ENCODE measurements at regions not wholly inside any gene's neighbourhood (a gene's known extent, or its start where the extent isn't known, plus 50 kb on each side); places are given as distances from the start of the nearest gene placed in this dataset.

- DNase-seq (ENCODE audit: low spot score) = no peak
Observed at GRCh38 chr6:165082636-165083035, 226.8 kb downstream of the C6orf118 start.

GRCh38 chr6:165081944-165082532 lies 227.4 kb downstream of the C6orf118 start:
- DNase-seq (ENCODE audit: low spot score) = no peak

- no peak for DNase-seq (ENCODE audit: low spot score)
Observed at GRCh38 chr6:165077876-165078275, 231.5 kb downstream of the C6orf118 start.

GRCh38 chr6:165071906-165072305 lies 237.5 kb downstream of the C6orf118 start:
- DNase-seq (ENCODE audit: low spot score) = no peak

GRCh38 chr6:165060720-165061119 lies 248.7 kb downstream of the C6orf118 start:
- DNase-seq (ENCODE audit: low spot score) = no peak

GRCh38 chr6:165059032-165059431 lies 250.4 kb downstream of the C6orf118 start:
- DNase-seq (ENCODE audit: low spot score) = no peak

GRCh38 chr6:165056292-165056691 lies 253.1 kb downstream of the C6orf118 start:
- DNase-seq (ENCODE audit: low spot score) = no peak

GRCh38 chr6:165055231-165055630 lies 254.2 kb downstream of the C6orf118 start:
- DNase-seq (ENCODE audit: low spot score) = peak; percentile 29

GRCh38 chr6:165052561-165053480 lies 256.6 kb downstream of the C6orf118 start:
- DNase-seq (ENCODE audit: low spot score) = no peak

GRCh38 chr6:165049362-165049761 lies 260.0 kb downstream of the C6orf118 start:
- no peak for DNase-seq (ENCODE audit: low spot score)

- no peak for DNase-seq (ENCODE audit: low spot score)
Observed at GRCh38 chr6:165047952-165048351, 261.5 kb downstream of the C6orf118 start.

GRCh38 chr6:165045631-165046030 lies 263.8 kb downstream of the C6orf118 start:
- DNase-seq (ENCODE audit: low spot score) = no peak

GRCh38 chr6:165042912-165043311 lies 266.5 kb downstream of the C6orf118 start:
- DNase-seq (ENCODE audit: low spot score) = no peak

- DNase-seq (ENCODE audit: low spot score) = no peak
Observed at GRCh38 chr6:165040440-165040839, 269.0 kb downstream of the C6orf118 start.

GRCh38 chr6:165034271-165034741 lies 275.1 kb downstream of the C6orf118 start:
- DNase-seq (ENCODE audit: low spot score) = peak; percentile 37

- no peak for DNase-seq (ENCODE audit: low spot score)
Observed at GRCh38 chr6:165031502-165031901, 277.9 kb downstream of the C6orf118 start.

- no peak for DNase-seq (ENCODE audit: low spot score)
Observed at GRCh38 chr6:165025040-165025439, 284.4 kb downstream of the C6orf118 start.

GRCh38 chr6:165019681-165020080 lies 289.7 kb downstream of the C6orf118 start:
- no peak for DNase-seq (ENCODE audit: low spot score)

- DNase-seq (ENCODE audit: low spot score) = no peak
Observed at GRCh38 chr6:165015676-165016075, 293.7 kb downstream of the C6orf118 start.

GRCh38 chr6:165013701-165014100 lies 295.7 kb downstream of the C6orf118 start:
- peak; percentile 33 for DNase-seq (ENCODE audit: low spot score)

- no peak for DNase-seq (ENCODE audit: low spot score)
Observed at GRCh38 chr6:165012183-165012582, 297.2 kb downstream of the C6orf118 start.

GRCh38 chr6:165010556-165011535 lies 298.6 kb downstream of the C6orf118 start:
- peak; percentile 59 for DNase-seq (ENCODE audit: low spot score)

Measured in umbilical cord (tissue), 1 donor.